ENCODE measurements at regions not wholly inside any gene's neighbourhood (a gene's known extent, or its start where the extent isn't known, plus 50 kb on each side); places are given as distances from the start of the nearest gene placed in this dataset.

DNA sequence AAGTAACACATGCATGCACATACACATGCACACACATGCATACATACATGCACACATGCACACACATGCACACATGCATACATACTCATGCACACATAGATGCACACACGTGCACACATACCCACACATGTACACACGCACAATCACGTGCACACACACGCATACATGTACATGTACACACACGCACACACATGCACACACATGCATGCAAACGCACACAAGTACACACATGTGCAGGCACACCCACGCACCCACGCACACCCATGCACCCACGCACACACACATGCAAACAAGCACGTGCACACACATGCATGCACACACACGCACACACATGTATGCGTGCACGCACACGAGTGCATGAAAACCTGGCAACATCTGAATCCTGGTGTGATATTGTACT is 232.7 kb upstream of the CDH4 start:
- TF ChIP-seq, protein P1, sequence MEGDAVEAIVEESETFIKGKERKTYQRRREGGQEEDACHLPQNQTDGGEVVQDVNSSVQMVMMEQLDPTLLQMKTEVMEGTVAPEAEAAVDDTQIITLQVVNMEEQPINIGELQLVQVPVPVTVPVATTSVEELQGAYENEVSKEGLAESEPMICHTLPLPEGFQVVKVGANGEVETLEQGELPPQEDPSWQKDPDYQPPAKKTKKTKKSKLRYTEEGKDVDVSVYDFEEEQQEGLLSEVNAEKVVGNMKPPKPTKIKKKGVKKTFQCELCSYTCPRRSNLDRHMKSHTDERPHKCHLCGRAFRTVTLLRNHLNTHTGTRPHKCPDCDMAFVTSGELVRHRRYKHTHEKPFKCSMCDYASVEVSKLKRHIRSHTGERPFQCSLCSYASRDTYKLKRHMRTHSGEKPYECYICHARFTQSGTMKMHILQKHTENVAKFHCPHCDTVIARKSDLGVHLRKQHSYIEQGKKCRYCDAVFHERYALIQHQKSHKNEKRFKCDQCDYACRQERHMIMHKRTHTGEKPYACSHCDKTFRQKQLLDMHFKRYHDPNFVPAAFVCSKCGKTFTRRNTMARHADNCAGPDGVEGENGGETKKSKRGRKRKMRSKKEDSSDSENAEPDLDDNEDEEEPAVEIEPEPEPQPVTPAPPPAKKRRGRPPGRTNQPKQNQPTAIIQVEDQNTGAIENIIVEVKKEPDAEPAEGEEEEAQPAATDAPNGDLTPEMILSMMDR (IDR thresholded peaks at IDR 0.05; ENCODE audit: control insufficient read depth, extremely low read depth, insufficient read depth) = no peak
- H3K4me3 ChIP-seq (ENCODE audit: low read depth, low read length) = no peak overlapping the region
- no peak for DNase-seq (ENCODE audit: low read depth)

DNA sequence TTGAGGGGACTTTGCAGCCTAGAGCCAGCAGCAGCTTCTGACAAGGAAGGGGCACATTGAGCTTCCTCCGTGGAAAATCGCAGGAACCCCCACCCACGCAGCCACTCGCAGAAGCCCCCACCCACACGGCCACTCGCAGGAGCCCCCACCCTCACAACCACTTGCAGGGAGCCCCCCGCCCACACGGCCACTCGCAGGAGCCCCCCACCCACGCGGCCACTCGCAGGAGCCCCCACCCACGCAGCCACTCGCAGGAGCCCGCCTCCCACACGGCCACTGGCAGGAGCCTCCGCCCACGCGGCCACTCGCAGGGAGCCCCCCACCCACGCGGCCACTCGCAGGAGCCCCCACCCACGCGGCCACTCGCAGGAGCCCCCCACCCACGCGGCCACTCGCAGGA is 228.4 kb upstream of the CDH4 start:
- DNase-seq (ENCODE audit: low read depth) = no peak
- no peak overlapping the region for H3K4me3 ChIP-seq (ENCODE audit: low read depth, low read length)
- TF ChIP-seq, protein P1 (IDR thresholded peaks at IDR 0.05; ENCODE audit: control insufficient read depth, extremely low read depth, insufficient read depth) = no peak

DNA sequence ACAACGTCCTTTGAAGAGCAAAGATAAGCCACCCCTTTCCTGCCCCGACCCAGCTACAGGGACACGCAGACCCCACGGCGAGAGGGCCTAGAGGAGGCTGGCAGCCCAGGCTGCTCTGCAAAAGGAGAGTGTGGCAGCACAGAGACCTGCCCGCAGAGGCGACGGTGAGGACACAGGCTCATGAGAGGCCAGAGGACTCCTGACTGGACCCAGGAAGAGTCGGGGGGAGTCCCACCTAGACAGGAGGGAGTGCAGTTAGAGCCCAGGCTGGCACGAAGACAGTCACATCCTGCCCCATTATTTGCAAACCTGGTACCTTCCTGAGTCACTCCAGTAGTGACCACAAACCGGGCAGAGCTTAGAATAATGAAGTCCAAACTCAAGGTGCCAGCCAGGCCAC is 227.7 kb upstream of the CDH4 start:
- no peak for DNase-seq (ENCODE audit: low read depth)
- H3K4me3 ChIP-seq (ENCODE audit: low read depth, low read length) = no peak overlapping the region
- TF ChIP-seq, protein P1 (IDR thresholded peaks at IDR 0.05; ENCODE audit: control insufficient read depth, extremely low read depth, insufficient read depth) = no peak

DNA sequence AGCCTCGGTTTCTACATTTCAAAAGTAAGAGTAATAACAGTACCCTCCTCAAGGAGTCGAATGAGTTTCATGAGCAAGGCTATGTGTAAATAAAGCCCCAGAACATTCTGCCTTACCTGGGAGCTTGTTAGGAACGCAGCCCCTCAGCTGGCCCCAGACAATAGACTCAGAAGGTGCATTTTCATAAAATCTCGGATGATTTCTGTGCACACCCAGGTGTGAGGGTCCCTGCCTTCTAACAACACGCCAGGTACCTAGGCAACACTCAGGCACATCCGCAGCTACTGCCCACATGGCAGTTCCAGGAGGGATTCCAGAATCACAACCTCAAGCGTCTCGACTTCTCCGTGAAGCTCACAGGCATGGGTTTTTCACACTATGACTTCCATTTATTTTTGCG is 226.5 kb upstream of the CDH4 start:
- DNase-seq (ENCODE audit: low read depth) = no peak
- H3K4me3 ChIP-seq (ENCODE audit: low read depth, low read length) = no peak overlapping the region
- TF ChIP-seq, protein P1 (IDR thresholded peaks at IDR 0.05; ENCODE audit: control insufficient read depth, extremely low read depth, insufficient read depth) = no peak

DNA sequence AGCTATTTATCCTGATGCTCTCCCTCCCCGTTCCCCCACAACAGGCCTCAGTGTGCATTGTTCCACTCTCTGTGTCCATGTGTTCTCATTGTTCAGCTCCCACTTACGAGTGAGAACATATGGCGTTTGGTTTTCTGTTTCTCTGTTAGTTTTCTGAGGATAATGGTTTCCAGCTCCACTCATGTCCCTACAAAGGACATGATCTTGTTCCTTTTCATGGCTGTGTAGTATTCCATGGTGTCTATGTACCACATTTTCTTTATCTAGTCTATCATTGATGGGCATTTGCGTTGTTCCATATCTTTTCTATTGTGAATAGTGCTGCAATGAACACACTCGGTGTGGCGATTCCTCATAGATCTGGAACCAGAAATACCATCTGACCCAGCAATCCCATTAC is 225.9 kb upstream of the CDH4 start:
- TF ChIP-seq, protein P1 (IDR thresholded peaks at IDR 0.05; ENCODE audit: control insufficient read depth, extremely low read depth, insufficient read depth) = no peak
- no peak overlapping the region for H3K4me3 ChIP-seq (ENCODE audit: low read depth, low read length)

DNA sequence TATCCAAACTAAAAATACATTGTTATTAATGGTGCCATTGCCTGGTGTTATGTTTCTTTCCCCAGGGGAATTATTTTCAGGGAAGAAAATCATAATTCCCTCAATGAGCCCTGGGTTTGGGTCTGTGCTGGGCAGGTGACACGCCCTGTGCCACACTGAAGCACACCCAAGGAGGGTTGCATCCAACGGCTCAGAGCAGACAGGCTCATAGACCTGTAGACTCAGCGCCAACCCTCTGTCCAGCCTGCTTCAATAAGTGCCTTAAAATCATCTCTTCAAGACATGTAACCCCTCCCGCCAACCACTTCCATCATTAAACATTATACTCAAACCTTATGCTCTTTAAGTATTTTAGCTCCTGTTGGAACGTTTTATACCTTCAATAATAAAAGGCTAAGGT is 225.3 kb upstream of the CDH4 start:
- TF ChIP-seq, protein P1 (IDR thresholded peaks at IDR 0.05; ENCODE audit: control insufficient read depth, extremely low read depth, insufficient read depth) = no peak
- no peak for DNase-seq (ENCODE audit: low read depth)
- no peak overlapping the region for H3K4me3 ChIP-seq (ENCODE audit: low read depth, low read length)

More for the DNA sequence above, 225.9 kb upstream of the CDH4 start:
- DNase-seq (ENCODE audit: low read depth) = no peak

DNA sequence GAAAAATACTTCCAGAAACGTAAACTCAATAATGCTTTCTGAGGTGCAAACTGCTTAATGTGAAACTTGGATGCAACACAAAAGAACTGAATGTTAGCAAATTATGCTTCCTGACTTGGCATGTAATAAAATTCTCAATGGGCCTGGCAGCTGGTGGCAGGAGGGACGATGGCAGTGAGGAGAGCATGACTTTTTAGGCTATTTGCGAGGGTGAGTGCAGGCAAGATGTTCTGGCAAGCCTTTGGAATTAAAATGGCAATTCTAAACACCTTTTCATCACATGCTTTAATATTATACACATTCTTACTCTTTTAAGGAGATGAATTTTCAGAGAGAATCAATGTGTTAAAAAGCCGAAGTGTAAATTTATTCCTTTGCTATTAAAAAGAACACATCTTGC is 224.8 kb upstream of the CDH4 start:
- no peak overlapping the region for H3K4me3 ChIP-seq (ENCODE audit: low read depth, low read length)
- DNase-seq (ENCODE audit: low read depth) = no peak
- TF ChIP-seq, protein P1 (IDR thresholded peaks at IDR 0.05; ENCODE audit: control insufficient read depth, extremely low read depth, insufficient read depth) = no peak
